Neural cell (in vitro differentiated cells): ENCODE measurements at regions not wholly inside any gene's neighbourhood (a gene's known extent, or its start where the extent isn't known, plus 50 kb on each side); places are given as distances from the start of the nearest gene placed in this dataset.

ENCODE experiments used
- H2AFZ ChIP-seq: fragments of 200-600, 300-800 bp; sonication (generic), shearing (Covaris generic); 2 replicates; pipeline ENCODE4 v1.6.0; 2014; ENCODE audit warnings: low read depth, mild to moderate bottlenecking, antibody characterized with exemption, low read length, moderate library complexity
- H3F3A ChIP-seq: fragments of 200-600 bp; shearing (Covaris generic); 2 replicates; pipeline ENCODE4 v1.6.1; 2016; ENCODE audit warnings: mild to moderate bottlenecking, moderate library complexity, mixed read lengths, antibody characterized with exemption, low read length; ENCODE audit not compliant: insufficient read depth, poor library complexity, severe bottlenecking
- H3K27ac ChIP-seq: fragments of 200-600, 300-800 bp; sonication (generic), shearing (Covaris generic); 2 replicates; pipeline ENCODE4 v1.5.1; 2014; ENCODE audit warnings: mild to moderate bottlenecking, low read length, moderate library complexity
- H3K27me3 ChIP-seq: fragments of 300-800, 200-600 bp; sonication (generic), shearing (Covaris generic); 2 replicates; pipeline ENCODE4 v1.6.0; 2014; ENCODE audit warnings: mild to moderate bottlenecking, low read depth, low read length, moderate library complexity; ENCODE audit not compliant: insufficient read depth
- H3K36me3 ChIP-seq: fragments of 300-800, 200-600 bp; sonication (generic), shearing (Covaris generic); 2 replicates; pipeline ENCODE4 v1.5.1; 2014; ENCODE audit warnings: mild to moderate bottlenecking, antibody characterized with exemption, low read length, moderate library complexity; ENCODE audit not compliant: insufficient read depth
- H3K4me2 ChIP-seq: fragments of 300-800, 200-600 bp; sonication (generic), shearing (Covaris generic); 2 replicates; pipeline ENCODE4 v1.6.0; 2014; ENCODE audit warnings: mild to moderate bottlenecking, low read length
- H3K4me3 ChIP-seq: fragments of 300-800, 200-600 bp; sonication (generic), shearing (Covaris generic); 2 replicates; pipeline ENCODE4 v1.5.1; 2014; ENCODE audit warnings: mild to moderate bottlenecking, low read length, moderate library complexity
- H3K79me2 ChIP-seq: fragments of 200-600 bp; shearing (Covaris generic); replicated peaks from 2 replicates; pipeline ENCODE4 v1.6.0; 2014; ENCODE audit warnings: mild to moderate bottlenecking, low read length, moderate library complexity; ENCODE audit not compliant: insufficient read depth
- H3K9ac ChIP-seq: fragments of 300-800, 200-600 bp; sonication (generic), shearing (Covaris generic); 2 replicates; pipeline ENCODE4 v1.6.1; 2016; ENCODE audit warnings: mild to moderate bottlenecking, low read length, mixed read lengths
- H3K9me2 ChIP-seq: fragments of 200-600 bp; shearing (Covaris generic); 2 replicates; pipeline ENCODE4 v1.6.1; 2016; ENCODE audit warnings: mild to moderate bottlenecking, low read length, mixed read lengths; ENCODE audit not compliant: insufficient read depth
- H3K9me3 ChIP-seq: fragments of 200-600, 300-800 bp; sonication (generic), shearing (Covaris generic); 2 replicates; pipeline ENCODE4 v1.6.1; 2016; ENCODE audit warnings: mild to moderate bottlenecking, mixed run types, low read length, moderate library complexity, mixed read lengths
- H4K20me1 ChIP-seq: fragments of 200-600 bp; shearing (Covaris generic); 2 replicates; pipeline ENCODE4 v1.6.1; 2016; ENCODE audit warnings: mild to moderate bottlenecking, mixed run types; ENCODE audit not compliant: insufficient read depth
- CTCF ChIP-seq: fragments of 450-650 bp; IDR thresholded peaks from 2 replicates; pipeline ENCODE4 v1.5.1; 2014; ENCODE audit warnings: antibody characterized with exemption, mild to moderate bottlenecking, moderate library complexity; ENCODE audit not compliant: poor library complexity, severe bottlenecking
- EP300 ChIP-seq: fragments of 450-650 bp; conservative IDR thresholded peaks from 2 replicates; pipeline ENCODE4 v1.6.1; 2014; ENCODE audit warnings: antibody characterized with exemption, mild to moderate bottlenecking, moderate library complexity; ENCODE audit not compliant: poor library complexity, severe bottlenecking
- EZH2 ChIP-seq: fragments of 200-600, 300-800 bp; shearing (Covaris generic), sonication (generic); IDR thresholded peaks from 2 replicates; pipeline ENCODE4 v1.6.1; 2014; ENCODE audit warnings: antibody characterized with exemption, low read length, borderline replicate concordance, mild to moderate bottlenecking; ENCODE audit not compliant: insufficient read depth, poor library complexity, severe bottlenecking
- MXI1 ChIP-seq: fragments of 450-650 bp; conservative IDR thresholded peaks from 2 replicates; pipeline ENCODE4 v1.6.1; 2014; ENCODE audit warnings: antibody characterized with exemption, mild to moderate bottlenecking; ENCODE audit not compliant: poor library complexity, severe bottlenecking
- POLR2AphosphoS5 ChIP-seq: IDR thresholded peaks from 2 replicates; pipeline ENCODE4 v1.6.1; 2012
- REST ChIP-seq: IDR thresholded peaks from 2 replicates; pipeline ENCODE4 v1.6.1; 2012; ENCODE audit warnings: borderline replicate concordance
- TAF1 ChIP-seq: IDR thresholded peaks from 2 replicates; pipeline ENCODE4 v1.6.1; 2012; ENCODE audit warnings: low read depth

GRCh38 chr12:59453475-59453874, 142.4 kb upstream of the SLC16A7 start:
- no peak for TF ChIP-seq TAF1
- TF ChIP-seq EP300 = no peak
- no peak for TF ChIP-seq MXI1
- TF ChIP-seq EZH2 = no peak
- TF ChIP-seq CTCF = no peak
- H3K9me3 ChIP-seq = no peaks in the 10 kb centered on the region
- H3K4me2 ChIP-seq = no peak overlapping the region
- H3K79me2 ChIP-seq = no peaks in the 10 kb centered on the region
- no peaks in the 10 kb centered on the region for H3K9me2 ChIP-seq
- no peaks in the 10 kb centered on the region for H3F3A ChIP-seq
- H3K9ac ChIP-seq = no peak overlapping the region
- no peak overlapping the region for H3K27ac ChIP-seq
- no peaks in the 10 kb centered on the region for H4K20me1 ChIP-seq
- H3K36me3 ChIP-seq = no peaks in the 10 kb centered on the region
- H3K4me3 ChIP-seq = no peak overlapping the region
- H2AFZ ChIP-seq = no peak overlapping the region
- H3K27me3 ChIP-seq = no peaks in the 10 kb centered on the region

GRCh38 chr12:59452746-59453145, 143.1 kb upstream of the SLC16A7 start:
- no peaks in the 10 kb centered on the region for H4K20me1 ChIP-seq
- H3K4me2 ChIP-seq = no peak overlapping the region
- H3K27ac ChIP-seq = no peak overlapping the region
- H3K27me3 ChIP-seq = no peaks in the 10 kb centered on the region
- H3K9me3 ChIP-seq = no peaks in the 10 kb centered on the region
- no peaks in the 10 kb centered on the region for H3K79me2 ChIP-seq
- no peak for TF ChIP-seq REST
- no peak for TF ChIP-seq EP300
- no peak for TF ChIP-seq EZH2
- no peak overlapping the region for H3K9ac ChIP-seq
- H2AFZ ChIP-seq = no peak overlapping the region
- no peaks in the 10 kb centered on the region for H3K36me3 ChIP-seq
- no peaks in the 10 kb centered on the region for H3K9me2 ChIP-seq
- no peaks in the 10 kb centered on the region for H3F3A ChIP-seq
- no peak overlapping the region for H3K4me3 ChIP-seq

GRCh38 chr12:59452259-59452658, 143.6 kb upstream of the SLC16A7 start:
- no peak overlapping the region for H3K4me2 ChIP-seq
- H4K20me1 ChIP-seq = no peaks in the 10 kb centered on the region
- no peaks in the 10 kb centered on the region for H3F3A ChIP-seq
- H3K27ac ChIP-seq = no peak overlapping the region
- no peaks in the 10 kb centered on the region for H3K27me3 ChIP-seq
- H3K4me3 ChIP-seq = no peak overlapping the region
- H3K9me3 ChIP-seq = no peaks in the 10 kb centered on the region
- no peaks in the 10 kb centered on the region for H3K36me3 ChIP-seq
- H3K79me2 ChIP-seq = no peaks in the 10 kb centered on the region
- no peak overlapping the region for H2AFZ ChIP-seq
- no peaks in the 10 kb centered on the region for H3K9me2 ChIP-seq
- H3K9ac ChIP-seq = no peak overlapping the region
- TF ChIP-seq POLR2AphosphoS5 = no peak
- TF ChIP-seq REST = no peak
